Neural progenitor cell (in vitro differentiated cells): ENCODE measurements at regions not wholly inside any gene's neighbourhood (a gene's known extent, or its start where the extent isn't known, plus 50 kb on each side); places are given as distances from the start of the nearest gene placed in this dataset.

Experiments used
- CTCF ChIP-seq: fragments of 200-600 bp; sonication (generic); IDR thresholded peaks from 2 replicates; pipeline ENCODE4 v1.5.1; 2017; ENCODE audit warnings: antibody characterized with exemption, mild to moderate bottlenecking
- EZH2 ChIP-seq: fragments of 200-600 bp; sonication (generic); IDR thresholded peaks from 2 replicates; pipeline ENCODE4 v1.6.1; 2017; ENCODE audit warnings: antibody characterized with exemption, mild to moderate bottlenecking, moderate library complexity

GRCh38 chr10:105352281-105352680 is 711.2 kb downstream of the SORCS3 start:
- TF ChIP-seq CTCF, result no peak
- no peak for TF ChIP-seq EZH2
